GM21786 (cell line): ENCODE measurements at regions not wholly inside any gene's neighbourhood (a gene's known extent, or its start where the extent isn't known, plus 50 kb on each side); places are given as distances from the start of the nearest gene placed in this dataset.

ENCODE experiments used
- ATAC-seq: cut with Tn5 transposase; IDR thresholded peaks from one replicate; pipeline ENCODE4 v1.9.1; 2021; ENCODE audit not compliant: unreplicated experiment

- no peak for ATAC-seq
Observed at GRCh38 chr3:159637883-159638542, 350.6 kb upstream of the IL12A start.

- no peak for ATAC-seq
Observed at GRCh38 chr3:159640225-159640624, 348.4 kb upstream of the IL12A start.

DNA sequence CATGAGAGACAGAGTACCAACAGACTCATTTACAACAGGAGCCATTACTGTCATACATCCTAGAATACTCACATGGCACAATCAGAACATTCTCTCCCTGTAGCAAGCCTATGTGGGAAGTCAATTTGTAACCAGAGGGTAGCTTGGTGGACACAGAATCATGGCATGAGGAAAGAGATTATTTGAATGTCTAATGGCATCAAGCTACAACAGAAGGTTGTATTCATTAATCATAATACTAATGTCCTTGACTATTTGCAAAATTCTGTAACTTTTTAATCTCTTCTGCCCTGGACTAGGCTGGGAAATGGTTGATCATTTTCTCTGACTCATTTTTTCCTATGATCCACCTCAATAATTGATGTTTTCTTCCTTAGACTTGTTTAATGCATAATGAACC is 345.2 kb upstream of the IL12A start:
- ATAC-seq, result no peak

- no peak for ATAC-seq
Observed at GRCh38 chr3:159645874-159646273, 342.8 kb upstream of the IL12A start.

GRCh38 chr3:159649951-159650350 is 338.7 kb upstream of the IL12A start:
- ATAC-seq, result no peak

GRCh38 chr3:159650726-159651125 is 337.9 kb upstream of the IL12A start:
- ATAC-seq, result no peak

GRCh38 chr3:159652452-159652851 is 336.2 kb upstream of the IL12A start:
- ATAC-seq, result no peak

DNA sequence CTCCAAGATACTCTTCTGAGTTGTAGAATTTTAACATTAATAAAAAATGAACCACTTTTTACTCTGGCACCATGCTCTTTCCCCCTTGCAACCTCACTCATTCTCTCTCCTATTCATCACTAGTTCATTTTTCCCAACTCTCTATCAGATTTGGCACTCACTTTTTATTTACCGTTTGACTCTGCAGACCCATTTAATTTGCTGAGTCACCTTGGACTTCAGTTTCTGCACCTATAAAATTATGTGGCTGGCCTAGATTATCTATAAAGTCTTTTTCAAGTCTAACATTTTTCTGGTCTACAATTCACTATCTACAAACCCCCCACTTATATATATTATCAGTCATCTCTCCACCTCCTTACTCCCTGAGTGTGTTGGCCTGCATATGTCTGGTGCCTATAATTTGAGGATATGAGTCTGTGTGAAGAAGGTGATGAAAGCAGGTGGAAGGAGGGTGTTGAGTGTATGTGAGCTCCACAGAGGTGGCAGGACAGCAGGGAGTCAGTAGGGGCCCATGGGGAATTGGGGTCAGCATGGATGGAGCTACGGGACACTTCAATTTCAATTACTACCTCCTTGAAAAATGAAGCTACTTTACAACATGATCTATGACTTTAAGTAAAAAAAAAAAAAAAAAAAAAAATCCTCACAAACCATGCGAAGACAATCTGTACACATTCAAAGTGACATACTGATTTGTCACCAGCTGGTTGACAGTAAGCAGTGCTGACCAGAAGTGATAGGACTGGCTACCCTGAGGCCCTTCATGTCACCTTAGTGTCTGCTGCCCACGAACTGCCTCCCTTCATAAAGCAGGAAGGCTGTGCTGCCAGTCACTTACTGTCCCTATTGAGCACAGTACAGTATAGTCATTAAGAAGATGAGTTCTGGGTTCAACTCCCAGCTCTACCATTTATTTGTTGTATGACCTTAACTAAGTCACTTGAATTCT is 334.2 kb upstream of the IL12A start:
- no peak for ATAC-seq

GRCh38 chr3:159655202-159655601 is 333.4 kb upstream of the IL12A start:
- ATAC-seq, result no peak

GRCh38 chr3:159657176-159657575 is 331.5 kb upstream of the IL12A start:
- no peak for ATAC-seq

- ATAC-seq, result no peak
Observed at GRCh38 chr3:159657629-159658028, 331.0 kb upstream of the IL12A start.

- ATAC-seq, result no peak
Observed at GRCh38 chr3:159660326-159660725, 328.3 kb upstream of the IL12A start.

DNA sequence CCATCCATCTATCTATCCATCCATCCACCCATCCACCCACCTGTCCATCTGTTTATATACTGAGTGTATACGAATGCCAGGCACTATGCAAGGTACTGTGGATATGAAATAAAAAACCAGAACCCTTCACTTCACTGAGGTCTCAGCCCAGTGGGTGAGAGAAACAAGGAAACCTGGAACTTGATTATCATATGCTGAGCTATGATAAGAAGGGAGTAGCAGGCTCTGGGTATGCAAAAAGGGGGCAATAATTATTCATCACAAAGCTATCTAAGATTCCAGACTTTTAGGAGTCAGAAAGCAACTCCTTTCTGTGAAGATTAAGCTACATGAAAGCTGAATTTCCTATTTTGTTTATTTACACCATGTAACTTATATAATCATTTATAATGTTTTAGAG is 327.7 kb upstream of the IL12A start:
- ATAC-seq, result no peak

DNA sequence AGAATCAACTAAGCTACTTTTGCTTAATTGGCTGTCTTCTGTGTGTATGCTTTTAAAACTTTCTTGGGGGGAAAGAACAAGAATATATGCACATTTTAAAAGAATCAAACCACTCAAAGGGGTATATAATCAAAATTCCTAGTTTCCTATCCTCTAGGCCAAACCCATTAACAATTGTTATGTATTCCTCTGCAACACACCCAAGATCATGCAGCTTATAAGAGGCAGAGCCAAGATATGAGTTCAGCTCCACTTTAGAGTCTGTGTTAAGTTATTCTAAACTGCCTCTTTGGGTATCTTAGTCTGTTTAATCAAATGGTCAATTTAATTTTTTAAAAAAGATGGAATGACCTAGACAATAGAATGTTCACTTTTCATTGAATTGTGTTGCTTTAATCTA is 326.1 kb upstream of the IL12A start:
- ATAC-seq, result no peak

DNA sequence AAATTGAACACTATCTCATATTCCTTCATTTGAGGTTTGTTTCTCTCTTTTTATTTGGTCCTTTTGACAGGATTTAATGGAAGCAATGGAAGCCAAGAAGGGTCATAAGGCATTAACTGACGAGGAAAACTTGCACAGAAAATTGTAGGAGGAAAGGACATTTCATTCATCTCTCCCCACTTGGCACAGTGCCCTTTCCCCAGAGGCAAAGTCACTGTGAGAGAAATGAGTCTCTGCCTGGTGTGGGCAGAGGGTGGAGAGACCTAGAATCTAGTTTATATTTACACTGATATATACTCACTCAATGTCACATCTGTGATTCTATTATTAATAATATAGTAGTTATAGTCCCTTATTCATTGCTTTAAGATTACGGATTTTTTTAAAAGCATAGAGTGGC is 324.6 kb upstream of the IL12A start:
- ATAC-seq, result no peak

DNA sequence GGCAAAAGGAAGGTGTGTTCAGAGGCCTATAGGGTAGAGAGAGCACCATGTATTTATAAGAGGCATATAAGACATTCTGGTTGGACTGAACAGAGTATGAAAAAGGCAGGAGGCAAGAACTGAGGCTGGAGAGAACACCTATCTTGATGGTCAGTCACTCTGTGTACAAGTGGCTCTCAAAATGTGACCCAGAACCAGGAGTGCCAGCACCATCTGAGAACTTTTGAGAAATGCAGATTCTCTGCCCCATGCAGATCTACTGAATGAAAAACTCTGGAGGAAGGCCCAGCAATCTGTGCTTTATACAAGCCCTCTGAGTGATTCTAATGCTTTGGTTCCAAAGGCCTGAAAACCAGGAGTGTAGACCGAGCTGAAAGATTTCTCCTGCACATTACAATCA is 324.0 kb upstream of the IL12A start:
- no peak for ATAC-seq

DNA sequence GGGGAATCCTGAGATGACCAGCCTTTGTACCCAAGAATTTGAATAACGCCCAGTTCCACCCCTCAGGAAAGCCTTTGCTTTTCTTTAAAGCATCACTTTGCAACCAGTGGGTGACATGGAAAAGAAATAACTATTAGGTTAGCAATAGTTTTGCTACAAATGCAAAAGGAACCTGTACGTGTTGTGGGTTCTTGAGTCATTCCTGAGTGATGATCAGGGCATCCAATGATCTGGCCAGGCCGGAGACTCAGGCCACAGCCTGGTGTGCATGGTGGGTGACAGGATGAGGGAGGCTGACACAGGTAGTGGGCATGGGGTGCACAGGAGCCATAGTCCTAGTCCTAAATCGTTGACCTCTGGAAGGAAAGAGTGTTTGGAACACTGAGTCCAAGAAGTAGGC is 321.4 kb upstream of the IL12A start:
- no peak for ATAC-seq

GRCh38 chr3:159668461-159668860 is 320.2 kb upstream of the IL12A start:
- ATAC-seq, result no peak

DNA sequence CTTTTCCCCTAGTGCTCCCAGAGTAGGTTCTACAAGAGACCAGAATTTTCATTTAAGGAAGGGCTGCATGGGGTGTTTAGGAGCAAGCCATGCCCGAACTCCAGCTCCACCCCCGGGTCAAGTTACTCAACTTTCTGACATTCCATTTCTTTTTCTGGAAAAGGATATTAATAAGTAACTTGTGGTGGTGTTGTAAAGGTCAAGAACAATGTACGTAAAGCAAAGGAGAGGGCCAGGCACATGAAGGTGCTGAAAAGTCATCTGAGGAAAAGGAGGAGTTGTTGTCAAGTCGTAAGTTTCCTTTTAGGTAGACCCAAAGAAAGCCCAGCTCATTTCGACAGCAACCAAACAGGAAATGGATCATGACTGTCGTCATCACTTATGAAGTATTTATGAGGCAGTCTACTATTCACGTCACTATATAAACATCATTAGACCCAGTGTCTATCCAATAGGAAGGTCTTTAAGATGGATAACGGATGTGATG is 319.6 kb upstream of the IL12A start:
- ATAC-seq, result no peak

DNA sequence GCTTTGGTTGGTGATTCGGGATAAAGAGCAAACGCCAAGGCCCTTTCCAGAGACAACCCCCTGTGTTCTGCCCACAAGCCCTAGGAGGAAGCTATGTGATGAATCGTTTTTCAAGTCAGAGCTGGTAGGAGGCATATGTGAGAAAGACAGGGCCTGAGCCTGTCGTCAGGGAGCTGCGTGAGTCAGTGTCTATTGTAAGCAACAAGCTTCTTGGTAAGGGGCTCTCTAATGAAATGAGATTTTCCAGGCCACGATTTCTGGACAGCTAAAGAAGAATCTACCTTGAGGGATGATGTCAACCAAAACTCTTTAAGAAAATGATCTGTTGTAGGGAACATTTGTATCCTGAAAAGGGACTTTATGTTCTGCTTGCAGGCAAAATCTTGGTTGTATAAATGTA is 318.9 kb upstream of the IL12A start:
- ATAC-seq, result no peak

- no peak for ATAC-seq
Observed at GRCh38 chr3:159672728-159673688, 315.6 kb upstream of the IL12A start.
